Activated CD8-positive, alpha-beta memory T cell treated with anti-CD3 and anti-CD28 coated beads for 36 hours (primary cell): ENCODE measurements at regions not wholly inside any gene's neighbourhood (a gene's known extent, or its start where the extent isn't known, plus 50 kb on each side); places are given as distances from the start of the nearest gene placed in this dataset.
"Not testable (repeated sequence)": the region's sequence is repeated elsewhere in the genome, so short reads cannot be mapped to it uniquely, and the experiment has no call there.

Source experiments
- CTCF ChIA-PET: fragments of 350-600 bp; sonication (Branson Sonifier 250); formaldehyde crosslinking; loops from one replicate; lab custom pipeline; 2021; ENCODE audit warnings: antibody characterized with exemption; lab: Charles Lee
- POLR2A ChIA-PET: fragments of 350-600 bp; sonication (Branson Sonifier 250); formaldehyde crosslinking; loops from one replicate; lab custom pipeline; 2021; ENCODE audit warnings: antibody characterized with exemption; lab: Charles Lee

DNA sequence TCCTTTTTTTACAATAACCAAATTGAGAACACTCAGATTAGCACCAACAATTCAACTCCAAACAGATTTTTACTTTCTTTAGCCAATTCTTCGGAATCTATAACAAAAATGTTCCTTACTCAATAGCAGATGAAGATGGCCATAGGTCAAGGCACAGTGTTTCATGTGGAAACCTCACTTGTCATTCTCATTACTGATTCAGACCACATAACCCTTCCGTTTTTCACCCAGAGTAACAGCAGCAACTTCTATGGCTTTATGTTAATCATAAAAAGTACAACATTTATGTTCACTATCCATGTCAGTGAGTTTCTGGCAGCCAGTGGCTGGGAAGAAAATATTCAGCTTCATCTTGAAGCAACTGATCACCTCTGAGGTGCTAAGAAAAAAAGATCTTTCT, 358.3 kb upstream of the TECRL start:
- CTCF ChIA-PET: no interaction called here

GRCh38 chr4:64766565-64766964, 357.3 kb upstream of the TECRL start:
- POLR2A ChIA-PET: no interaction called here

More for the DNA sequence above, 358.3 kb upstream of the TECRL start:
- POLR2A ChIA-PET: no interaction called here

DNA sequence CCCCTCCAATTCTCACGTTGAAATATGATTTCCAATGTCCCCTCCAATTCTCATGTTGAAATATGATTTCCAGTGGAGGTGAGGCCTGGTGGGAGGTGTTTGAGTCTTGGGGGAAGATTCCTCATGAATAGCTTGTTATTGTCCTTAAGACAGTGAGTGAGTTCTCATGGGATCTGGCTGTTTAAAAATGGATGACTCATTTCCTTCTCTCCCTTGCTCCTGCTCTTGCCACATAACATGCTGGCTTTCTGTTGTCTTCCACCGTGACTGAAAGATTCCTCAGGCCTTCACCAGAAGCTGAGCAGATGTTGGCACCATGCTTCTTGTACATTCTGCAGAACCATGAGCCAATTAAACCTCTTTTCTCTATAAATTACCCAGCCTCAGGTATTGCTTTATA, 346.8 kb upstream of the TECRL start:
- ChIA-PET CTCF (no interaction called here), POLR2A (no interaction called here)

More at GRCh38 chr4:64766565-64766964, 357.3 kb upstream of the TECRL start:
- CTCF ChIA-PET: no interaction called here

DNA sequence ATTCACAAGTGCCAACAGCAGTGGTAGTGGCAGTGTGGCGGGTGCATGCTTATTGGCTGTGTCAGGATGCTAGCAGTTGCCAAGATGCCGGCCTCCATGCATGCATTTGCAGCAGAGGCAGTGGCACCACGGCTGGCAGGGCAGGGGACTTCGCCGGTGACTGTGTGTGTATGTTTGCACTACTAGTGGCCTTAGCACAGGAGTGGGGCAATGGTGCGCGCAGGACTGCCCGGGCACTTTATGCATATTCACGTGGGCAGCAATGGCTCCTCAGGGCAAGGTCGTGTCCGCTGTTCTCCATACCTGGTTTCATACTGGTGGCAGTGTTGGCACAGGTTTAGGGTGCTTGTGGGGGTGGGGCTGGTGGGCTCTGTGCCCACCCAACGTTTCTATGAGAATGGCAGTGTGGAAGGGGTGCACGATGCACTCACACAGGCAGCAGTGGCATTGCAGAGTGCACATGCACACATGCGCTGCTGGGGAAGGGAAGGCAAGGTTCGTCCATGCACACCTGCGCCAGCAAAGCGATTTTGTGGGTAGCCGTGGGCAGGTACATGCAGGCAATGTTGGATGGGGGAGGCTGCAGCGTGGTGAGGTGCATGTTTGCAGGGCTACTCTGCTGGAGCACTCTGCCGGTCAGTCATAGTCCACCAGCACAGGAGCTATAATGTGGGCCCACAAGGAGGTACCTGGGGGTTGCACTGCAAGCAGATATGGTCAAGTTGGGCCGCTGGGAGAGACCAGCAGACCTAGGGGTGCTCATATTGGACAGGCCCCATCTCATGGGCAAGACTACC, 338.9 kb upstream of the TECRL start:
- CTCF ChIA-PET: no interaction called here
- POLR2A ChIA-PET: no interaction called here

DNA sequence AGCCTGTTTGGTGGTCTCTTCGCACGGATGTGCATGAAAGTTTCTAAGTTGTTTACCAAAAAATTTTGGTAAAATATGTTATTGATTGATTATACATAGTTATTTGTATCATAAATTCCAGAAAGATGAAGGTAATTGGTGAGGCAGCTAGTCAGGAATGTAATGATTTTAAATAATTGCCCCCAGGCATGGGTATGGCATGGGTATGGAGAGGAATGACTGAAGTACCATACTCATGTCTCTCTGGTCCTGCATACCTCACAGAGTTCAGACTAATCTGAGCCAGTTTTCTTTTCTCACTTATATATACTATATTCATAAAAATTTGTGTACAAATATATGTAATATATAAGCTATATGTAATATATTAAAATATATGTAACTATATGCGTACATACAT, 329.0 kb upstream of the TECRL start:
- CTCF ChIA-PET: no interaction called here
- POLR2A ChIA-PET: no interaction called here

- POLR2A ChIA-PET, CTCF ChIA-PET: not testable (repeated sequence)
Measured at GRCh38 chr4:64737854-64738138, 328.5 kb upstream of the TECRL start.

GRCh38 chr4:64737026-64737853, 328.0 kb upstream of the TECRL start:
- ChIA-PET CTCF (no interaction called here), POLR2A (no interaction called here)

DNA sequence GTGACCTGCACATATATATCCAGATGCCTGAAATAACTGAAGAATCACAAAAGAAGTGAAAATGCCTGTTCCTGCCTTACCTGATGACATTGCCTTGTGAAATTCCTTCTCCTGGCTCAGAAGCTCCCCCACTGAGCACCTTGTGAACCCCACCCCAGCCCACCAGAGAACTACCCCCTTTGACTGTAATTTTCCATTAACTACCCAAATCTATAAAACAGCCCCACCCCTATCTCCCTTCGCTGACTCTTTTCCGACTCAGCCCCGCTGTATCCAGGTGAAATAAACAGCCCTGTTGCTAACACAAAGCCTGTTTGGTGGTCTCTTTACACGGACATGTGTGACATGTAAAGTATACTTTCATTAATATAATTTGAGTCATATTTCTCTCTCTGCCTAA, 320.3 kb upstream of the TECRL start:
- CTCF ChIA-PET: no interaction called here
- POLR2A ChIA-PET: no interaction called here

GRCh38 chr4:64727960-64728359, 318.7 kb upstream of the TECRL start:
- ChIA-PET POLR2A (no interaction called here), CTCF (interaction anchor here (1.1 kb wide), 1 partner anchor 30 kb away, joined by 3 read pairs; no protein-coding TSS in a partner anchor)

- POLR2A ChIA-PET, CTCF ChIA-PET: not testable (repeated sequence)
Measured at GRCh38 chr4:64727391-64727790, 318.1 kb upstream of the TECRL start.

DNA sequence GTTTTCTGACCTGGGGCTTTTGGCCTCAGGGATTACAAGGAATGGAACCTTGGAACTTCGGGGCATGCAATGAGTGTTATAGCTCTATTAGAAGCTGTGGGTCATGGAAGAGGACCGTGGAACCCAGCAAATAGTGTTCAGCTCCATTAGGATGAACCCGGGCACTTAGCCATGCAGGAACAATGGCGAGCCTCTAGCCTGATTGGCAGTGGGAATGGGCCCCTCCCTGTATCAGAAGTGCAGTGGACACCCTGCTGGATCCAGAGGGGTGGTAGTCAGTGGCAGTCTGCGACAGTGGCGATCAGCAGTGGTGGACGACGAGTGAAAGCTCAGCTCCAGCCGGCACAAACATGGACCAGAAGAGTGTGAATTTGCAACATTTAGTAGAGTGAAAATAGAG, 315.4 kb upstream of the TECRL start:
- CTCF ChIA-PET: no interaction called here

GRCh38 chr4:64721106-64721505, 311.9 kb upstream of the TECRL start:
- ChIA-PET CTCF (no interaction called here), POLR2A (no interaction called here)

More for the DNA sequence above, 315.4 kb upstream of the TECRL start:
- POLR2A ChIA-PET: no interaction called here

DNA sequence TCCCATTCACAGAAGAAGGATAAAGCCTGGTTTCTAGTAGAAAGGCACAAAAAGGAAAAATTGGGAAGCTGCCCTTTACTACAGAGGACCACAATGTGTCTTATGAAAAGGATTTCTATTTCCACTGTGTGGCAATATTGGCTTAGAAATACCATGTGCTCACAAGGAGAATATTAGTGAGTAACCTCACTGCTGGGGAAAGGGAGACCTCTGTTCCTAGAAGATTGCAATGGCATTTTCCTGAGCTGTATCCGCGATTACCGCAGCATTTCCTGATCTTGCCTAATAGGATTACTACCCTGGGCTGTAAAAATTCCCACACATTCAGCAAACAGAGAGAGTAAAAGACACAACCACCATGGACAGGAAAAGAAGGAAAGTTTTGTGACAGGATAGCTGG, 308.8 kb upstream of the TECRL start:
- ChIA-PET POLR2A (no interaction called here), CTCF (no interaction called here)

DNA sequence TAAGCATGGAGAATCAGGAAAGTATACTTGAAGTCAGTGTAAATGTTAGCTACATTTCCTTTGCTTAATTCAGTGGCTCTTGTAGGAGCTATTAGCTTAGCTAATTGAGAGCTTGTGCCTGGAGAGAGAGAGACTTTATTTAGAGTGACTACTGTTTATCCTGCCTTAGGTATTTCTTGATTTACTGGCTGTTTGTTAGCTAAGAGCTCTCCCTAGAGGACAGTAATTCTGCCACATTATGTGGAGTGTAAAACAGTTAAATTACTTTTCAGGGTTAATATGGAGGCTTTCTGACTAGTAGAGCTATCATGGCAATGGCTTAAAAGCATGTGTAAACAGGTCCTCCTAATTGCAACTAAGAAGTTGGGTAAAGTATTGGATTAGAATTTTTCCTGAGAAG, 306.5 kb upstream of the TECRL start:
- ChIA-PET POLR2A (no interaction called here), CTCF (no interaction called here)

GRCh38 chr4:64713256-64713840, 304.1 kb upstream of the TECRL start:
- ChIA-PET POLR2A (no interaction called here), CTCF (no interaction called here)

DNA sequence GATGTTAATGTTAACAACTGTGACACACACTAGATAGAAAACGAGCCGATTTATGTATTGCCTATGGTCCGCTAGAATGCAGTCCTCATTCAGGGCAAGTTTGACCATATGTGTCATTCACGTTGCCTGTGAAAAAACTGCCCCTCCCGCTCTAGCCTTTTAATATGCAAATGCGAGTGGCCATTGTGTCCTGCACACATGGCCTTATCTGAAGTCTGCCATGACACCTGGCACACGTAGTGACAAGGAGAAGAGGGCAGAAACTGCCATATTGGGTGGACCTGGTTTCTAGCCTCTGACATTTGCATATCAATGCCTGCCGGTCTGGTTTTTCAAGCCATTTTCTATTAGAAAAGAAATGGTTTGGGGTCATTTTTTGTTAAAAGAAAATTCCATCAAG, 303.3 kb upstream of the TECRL start:
- POLR2A ChIA-PET: no interaction called here
- CTCF ChIA-PET: no interaction called here

GRCh38 chr4:64705989-64706388, 296.7 kb upstream of the TECRL start:
- POLR2A ChIA-PET: no interaction called here
- CTCF ChIA-PET: no interaction called here

DNA sequence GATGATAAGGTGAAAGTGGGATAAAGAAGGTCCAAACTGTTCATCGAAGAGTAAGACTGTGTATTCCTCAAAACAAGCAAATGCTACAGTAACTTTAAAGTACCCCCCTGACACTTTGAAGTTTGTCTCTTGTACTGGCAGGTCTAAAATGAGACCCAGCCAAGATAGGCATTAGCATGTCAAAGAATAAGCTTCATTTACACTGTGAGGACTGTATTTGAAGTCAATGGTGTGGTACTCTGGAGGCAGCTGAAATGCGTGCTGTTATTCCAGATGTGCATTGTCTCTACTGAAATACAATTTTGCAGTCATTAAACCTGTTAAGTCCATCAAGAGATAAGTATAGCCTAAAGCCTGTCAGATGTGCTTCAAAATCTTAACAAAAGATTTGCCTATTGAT, 288.9 kb upstream of the TECRL start:
- POLR2A ChIA-PET: no interaction called here
- CTCF ChIA-PET: no interaction called here

DNA sequence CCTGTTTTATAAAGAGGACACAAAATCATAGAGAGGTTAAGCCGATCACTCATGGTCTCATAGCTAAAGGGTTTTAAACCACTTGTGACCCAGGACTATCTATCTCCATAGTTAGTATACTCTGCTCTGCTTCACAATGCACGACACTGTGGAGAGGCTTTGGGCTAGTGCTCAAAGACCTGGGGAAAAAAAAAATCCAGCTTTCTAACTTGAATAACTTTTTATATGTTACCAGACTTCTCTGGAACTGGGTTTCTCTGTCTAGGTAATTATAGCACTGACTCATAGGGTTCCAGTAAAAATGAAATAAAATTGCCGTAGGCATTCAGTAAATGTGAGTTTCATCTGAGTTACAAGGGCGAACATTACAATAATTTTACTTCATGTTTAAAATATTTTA, 273.7 kb upstream of the TECRL start:
- ChIA-PET POLR2A (no interaction called here), CTCF (no interaction called here)

DNA sequence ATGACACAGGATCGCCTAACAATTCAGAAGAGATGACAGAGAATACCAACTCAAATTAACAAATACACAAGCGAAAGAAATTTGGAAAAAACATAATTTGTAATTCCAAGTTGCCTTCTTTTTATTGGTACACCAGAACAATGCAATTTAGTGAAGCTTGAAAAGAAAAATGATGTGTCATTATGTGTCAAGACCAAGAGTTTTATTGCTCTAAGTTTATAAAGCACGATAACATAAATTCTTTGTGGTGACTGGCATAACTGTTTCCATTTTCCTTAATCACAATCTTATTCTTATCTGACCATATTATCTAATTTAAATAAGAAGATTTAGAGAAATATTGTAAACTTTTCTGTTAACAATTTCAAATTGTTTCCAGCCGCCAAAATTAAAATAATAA, 273.2 kb upstream of the TECRL start:
- ChIA-PET POLR2A (no interaction called here), CTCF (no interaction called here)

GRCh38 chr4:64673121-64673520, 263.9 kb upstream of the TECRL start:
- POLR2A ChIA-PET, CTCF ChIA-PET: not testable (repeated sequence)
